ENCODE measurements at regions not wholly inside any gene's neighbourhood (a gene's known extent, or its start where the extent isn't known, plus 50 kb on each side); places are given as distances from the start of the nearest gene placed in this dataset.

DNA sequence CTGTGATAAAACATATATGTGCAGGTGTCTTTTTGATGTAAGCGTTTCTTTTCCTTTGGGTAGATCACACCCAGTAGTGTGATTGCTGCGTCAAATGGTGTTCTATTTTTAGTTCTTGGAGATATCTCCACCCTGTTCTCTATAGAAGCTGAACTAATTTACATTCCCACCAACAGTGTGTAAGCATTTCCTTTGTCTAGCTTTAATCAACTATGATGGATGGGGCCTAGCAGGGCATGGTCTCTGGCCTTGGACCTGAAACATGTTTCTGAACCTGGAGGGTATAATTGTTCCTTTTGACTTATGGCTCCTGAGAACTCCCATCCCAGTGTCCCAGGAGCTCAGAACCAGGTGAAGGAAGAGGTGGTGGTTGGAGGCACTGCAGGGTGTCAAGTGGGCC lies 93.9 kb downstream of the HAPSTR1 start (continued):
- TF ChIP-seq TCF3 (CRISPR knock-in tag; IDR thresholded peaks at IDR 0.05) (no peak), TEAD4 (IDR thresholded peaks at IDR 0.05; ENCODE audit: low read length) (no peak), TEAD4 (CRISPR knock-in tag; IDR thresholded peaks at IDR 0.05; ENCODE audit: borderline replicate concordance) (no peak), FUS (optimal IDR thresholded peaks at IDR 0.05; ENCODE audit: low read depth, low read length) (no peak), HNRNPLL (IDR thresholded peaks at IDR 0.05; ENCODE audit: low read depth, low read length, poor library complexity, severe bottlenecking) (no peak), ZNF77 (CRISPR knock-in tag; IDR thresholded peaks at IDR 0.05) (no peak), SRSF9 (IDR thresholded peaks at IDR 0.05; ENCODE audit: borderline replicate concordance, low read depth, low read length) (no peak), RFX7 (CRISPR knock-in tag; IDR thresholded peaks at IDR 0.05) (no peak), KAT8 (IDR thresholded peaks at IDR 0.05; ENCODE audit: low read depth) (no peak), KLF1 (tag; IDR thresholded peaks at IDR 0.05) (no peak), NFE2L1 (tag; IDR thresholded peaks at IDR 0.05; ENCODE audit: borderline replicate concordance, low read depth) (no peak)

- in situ Hi-C loops (cut with MboI), result no loop called here
- ChIA-PET POLR2A (no interaction called here), CTCF (ENCODE audit: low intra/inter-chr PET ratio) (no interaction called here)
- intact Hi-C loops (cut with micrococcal nuclease), result no loop called here
- ATAC-seq (no peak), DNase-seq (ENCODE audit: extremely low read depth in 1 of 4, low spot score in 3 of 4) (no peak), FAIRE-seq (no peak)
- no peaks in the 10 kb centered on the region; the same call in 1 of the 2 replicates for H4K20me1 ChIP-seq (replicated peaks; ENCODE audit: control insufficient read depth, insufficient read depth, low read length)
- H3K79me2 ChIP-seq (ENCODE audit: control insufficient read depth, insufficient read depth, low read length), result no peaks in the 10 kb centered on the region
- H3K4me2 ChIP-seq (ENCODE audit: insufficient read depth, low read length), result no peak overlapping the region
- no peak overlapping the region for H2AFZ ChIP-seq (ENCODE audit: low read depth, low read length)
- no peak overlapping the region for H3K4me3 ChIP-seq
- TF ChIP-seq, protein P1, sequence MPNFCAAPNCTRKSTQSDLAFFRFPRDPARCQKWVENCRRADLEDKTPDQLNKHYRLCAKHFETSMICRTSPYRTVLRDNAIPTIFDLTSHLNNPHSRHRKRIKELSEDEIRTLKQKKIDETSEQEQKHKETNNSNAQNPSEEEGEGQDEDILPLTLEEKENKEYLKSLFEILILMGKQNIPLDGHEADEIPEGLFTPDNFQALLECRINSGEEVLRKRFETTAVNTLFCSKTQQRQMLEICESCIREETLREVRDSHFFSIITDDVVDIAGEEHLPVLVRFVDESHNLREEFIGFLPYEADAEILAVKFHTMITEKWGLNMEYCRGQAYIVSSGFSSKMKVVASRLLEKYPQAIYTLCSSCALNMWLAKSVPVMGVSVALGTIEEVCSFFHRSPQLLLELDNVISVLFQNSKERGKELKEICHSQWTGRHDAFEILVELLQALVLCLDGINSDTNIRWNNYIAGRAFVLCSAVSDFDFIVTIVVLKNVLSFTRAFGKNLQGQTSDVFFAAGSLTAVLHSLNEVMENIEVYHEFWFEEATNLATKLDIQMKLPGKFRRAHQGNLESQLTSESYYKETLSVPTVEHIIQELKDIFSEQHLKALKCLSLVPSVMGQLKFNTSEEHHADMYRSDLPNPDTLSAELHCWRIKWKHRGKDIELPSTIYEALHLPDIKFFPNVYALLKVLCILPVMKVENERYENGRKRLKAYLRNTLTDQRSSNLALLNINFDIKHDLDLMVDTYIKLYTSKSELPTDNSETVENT (CRISPR knock-in tag; IDR thresholded peaks at IDR 0.05), result no peak
- no peak for TF ChIP-seq JUNB (CRISPR knock-in tag; conservative IDR thresholded peaks at IDR 0.05)
- no peak for TF ChIP-seq ZNF24 (IDR thresholded peaks at IDR 0.05)
- no peak for TF ChIP-seq FOXK2 (conservative IDR thresholded peaks at IDR 0.05 in 1 of 2, IDR thresholded peaks at IDR 0.05 in 1 of 2; ENCODE audit: low read depth in 2 of 2)
- no peak for TF ChIP-seq POLR3A (IDR thresholded peaks at IDR 0.05; ENCODE audit: borderline replicate concordance, extremely low read depth, insufficient read depth, insufficient read length)
- TF ChIP-seq, protein P2, sequence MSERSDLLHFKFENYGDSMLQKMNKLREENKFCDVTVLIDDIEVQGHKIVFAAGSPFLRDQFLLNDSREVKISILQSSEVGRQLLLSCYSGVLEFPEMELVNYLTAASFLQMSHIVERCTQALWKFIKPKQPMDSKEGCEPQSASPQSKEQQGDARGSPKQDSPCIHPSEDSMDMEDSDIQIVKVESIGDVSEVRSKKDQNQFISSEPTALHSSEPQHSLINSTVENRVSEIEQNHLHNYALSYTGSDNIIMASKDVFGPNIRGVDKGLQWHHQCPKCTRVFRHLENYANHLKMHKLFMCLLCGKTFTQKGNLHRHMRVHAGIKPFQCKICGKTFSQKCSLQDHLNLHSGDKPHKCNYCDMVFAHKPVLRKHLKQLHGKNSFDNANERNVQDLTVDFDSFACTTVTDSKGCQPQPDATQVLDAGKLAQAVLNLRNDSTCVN (CRISPR knock-in tag; IDR thresholded peaks at IDR 0.05), result no peak
- TF ChIP-seq IRF1 (CRISPR knock-in tag; IDR thresholded peaks at IDR 0.05; ENCODE audit: borderline replicate concordance), result no peak
- no peak for TF ChIP-seq SLC30A9 (CRISPR knock-in tag; IDR thresholded peaks at IDR 0.05)
- H3K9me1 ChIP-seq (ENCODE audit: control insufficient read depth, insufficient read depth, low read length), result no peaks in the 10 kb centered on the region
- peaks cover 5 to 19% of the 10 kb centered on the region in 2 experiments; a peak in 4 of 5 replicates for H3K27me3 ChIP-seq (ENCODE audit: control insufficient read depth in 2 of 2, insufficient read depth in 2 of 2, low read length in 2 of 2)
- no peak overlapping the region for H3K9ac ChIP-seq (ENCODE audit: insufficient read depth in 1 of 2, low read depth in 2 of 2, low read length in 2 of 2)
- BruUV-seq (replicated peaks), result no TSS peak
- no peaks in the 10 kb centered on the region for H3K36me3 ChIP-seq (ENCODE audit: control insufficient read depth, insufficient read depth, low read length)
- WGBS (ENCODE audit: insufficient coverage, low coverage, missing lambda C conversion rate), result 0% methylated on average over 3 of the region's 3 CpGs
- H3K4me1 ChIP-seq (replicated peaks in 1 of 2; ENCODE audit: control insufficient read depth in 2 of 2, insufficient read depth in 2 of 2, low read length in 2 of 2), result peaks cover 0 to 8% of the 10 kb centered on the region in 2 experiments; a peak in 1 of 5 replicates
- H3K9me3 ChIP-seq (replicated peaks; ENCODE audit: control insufficient read depth, insufficient read depth, low read depth, low read length), result no peaks in the 10 kb centered on the region
- no peak overlapping the region for H3K27ac ChIP-seq (ENCODE audit: extremely low read depth, low read depth, low read length)
Observed at GRCh38 chr16:9186061-9186460, 94.6 kb downstream of the HAPSTR1 start.
